B cell (primary cell): ENCODE measurements at regions not wholly inside any gene's neighbourhood (a gene's known extent, or its start where the extent isn't known, plus 50 kb on each side); places are given as distances from the start of the nearest gene placed in this dataset.

Experiments used
- CTCF ChIP-seq: fragments of 200-600 bp; IDR thresholded peaks from one replicate; pipeline ENCODE4 v1.8.0; 2022; ENCODE audit warnings: antibody characterized with exemption, mild to moderate bottlenecking
- EZH2 ChIP-seq: IDR thresholded peaks from 2 replicates; pipeline ENCODE4 v1.6.1; 2012; ENCODE audit warnings: borderline replicate concordance, low read depth, mild to moderate bottlenecking, moderate library complexity, low read length; ENCODE audit not compliant: insufficient read depth, poor library complexity, severe bottlenecking

- TF ChIP-seq CTCF: no peak
- no peak for TF ChIP-seq EZH2
Measured at GRCh38 chr10:16274911-16275310, 161.9 kb upstream of the PTER start.
